ENCODE measurements at regions not wholly inside any gene's neighbourhood (a gene's known extent, or its start where the extent isn't known, plus 50 kb on each side); places are given as distances from the start of the nearest gene placed in this dataset.
"Not testable (repeated sequence)": the region's sequence is repeated elsewhere in the genome, so short reads cannot be mapped to it uniquely, and the experiment has no call there.

DNA sequence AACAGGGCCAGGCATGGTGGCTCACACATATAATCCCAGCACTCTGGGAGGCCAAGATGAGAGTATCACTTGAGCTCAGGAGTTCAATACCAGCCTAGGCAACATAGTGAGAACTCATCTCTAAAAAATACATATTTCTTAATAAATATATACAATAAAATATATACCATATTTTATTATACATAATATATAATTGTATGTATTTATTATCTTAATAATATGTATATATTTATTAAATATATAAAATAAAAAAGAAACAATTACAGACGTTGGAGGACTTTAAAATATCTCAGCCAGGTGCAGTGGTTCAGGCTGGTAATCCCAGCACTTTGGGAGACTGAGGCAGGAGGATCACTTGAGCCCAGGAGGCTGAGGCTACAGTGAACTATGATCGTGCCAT lies 106.1 kb downstream of the PPIAL4G start:
- TF ChIP-seq FOXK1 (CRISPR knock-in tag; IDR thresholded peaks at IDR 0.05; ENCODE audit: borderline replicate concordance, low read depth); TMF1 (CRISPR knock-in tag; IDR thresholded peaks at IDR 0.05; ENCODE audit: low read depth): not testable (repeated sequence)
